Hepatic stellate cell (primary cell): ENCODE measurements at regions not wholly inside any gene's neighbourhood (a gene's known extent, or its start where the extent isn't known, plus 50 kb on each side); places are given as distances from the start of the nearest gene placed in this dataset.

ENCODE experiments used
- DNase-seq: peaks from one replicate; pipeline ENCODE4 v3.0.0; 2011; ENCODE audit warnings: low spot score

DNA sequence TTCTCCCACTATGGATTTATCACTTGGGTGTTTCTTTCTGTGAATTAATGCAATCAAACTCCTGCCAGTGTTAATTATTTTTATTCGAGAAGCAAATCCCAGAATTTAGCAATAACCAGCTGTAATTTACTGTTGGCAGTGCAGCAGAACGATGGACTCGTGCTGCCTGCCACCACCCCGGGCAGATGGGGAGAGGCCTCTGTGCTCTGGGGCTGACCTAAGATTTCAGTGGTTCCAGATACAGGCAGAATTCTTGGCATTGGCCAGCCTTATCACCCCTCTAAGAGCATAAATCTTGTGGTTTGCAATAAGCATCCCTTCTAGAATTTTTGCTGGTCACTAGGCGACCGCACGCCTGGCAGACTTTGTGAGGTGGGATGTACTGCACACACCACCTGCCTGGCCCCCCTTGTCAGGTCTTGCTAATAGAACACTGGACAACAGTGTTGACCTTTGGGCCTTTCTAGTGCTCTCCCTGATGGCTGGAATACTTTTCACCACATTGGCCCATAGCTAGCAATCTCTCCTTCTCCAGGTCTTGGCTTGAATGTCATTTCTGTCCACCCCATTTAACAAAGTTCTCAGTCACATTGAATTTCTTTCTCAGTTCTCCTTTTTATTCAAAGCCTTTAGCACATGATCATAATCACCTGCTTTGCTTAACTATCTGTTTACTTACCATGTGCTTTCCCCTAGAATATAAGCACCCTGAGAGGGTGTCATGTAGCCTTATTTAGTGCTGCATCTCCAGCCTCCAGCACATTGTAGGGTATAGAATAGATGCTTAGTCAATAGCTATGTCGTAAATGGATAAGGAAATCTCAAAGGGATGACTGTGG lies 122.1 kb upstream of the DYNLRB2 start:
- no peak for DNase-seq

- no peak for DNase-seq
Measured at GRCh38 chr16:80417706-80418271, 123.0 kb upstream of the DYNLRB2 start.

DNA sequence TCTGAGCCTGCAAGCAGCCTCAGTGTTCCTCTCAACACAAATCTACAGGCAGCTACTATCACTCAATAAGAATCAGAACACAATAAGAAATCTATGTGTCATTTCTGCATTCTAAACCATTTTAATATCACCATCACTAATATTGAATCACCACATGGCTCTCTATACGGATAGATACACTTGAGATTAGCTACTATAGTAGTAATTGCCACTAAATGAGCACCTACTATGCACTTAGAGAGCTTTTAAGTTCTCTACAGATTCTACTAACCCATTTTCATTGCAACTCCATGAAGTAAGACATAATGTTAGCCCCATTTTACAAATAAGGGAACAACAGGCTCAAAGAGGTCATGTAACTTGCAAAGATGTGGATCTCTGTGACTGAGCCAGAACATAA lies 132.8 kb upstream of the DYNLRB2 start:
- DNase-seq: no peak

GRCh38 chr16:80407265-80407987 lies 133.4 kb upstream of the DYNLRB2 start:
- DNase-seq: no peak

DNA sequence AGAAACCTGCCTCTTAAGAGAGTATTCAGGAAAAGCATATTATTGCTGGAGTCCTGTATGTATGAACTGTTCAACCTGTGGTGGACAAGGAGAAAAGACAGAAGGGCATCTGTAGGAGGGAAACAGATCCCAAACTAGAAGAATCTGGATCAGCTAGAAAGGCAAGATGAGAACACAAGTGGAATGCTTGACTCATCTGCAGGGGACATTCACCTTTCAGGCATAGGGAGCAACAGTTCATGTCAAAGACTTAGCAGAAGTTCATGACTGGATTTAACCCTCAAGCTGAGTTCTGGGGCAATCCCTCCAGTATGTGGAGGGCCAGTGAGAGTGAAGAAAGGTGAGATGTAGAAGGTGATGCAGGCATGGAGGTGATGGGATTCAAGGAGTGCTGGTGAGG lies 135.9 kb upstream of the DYNLRB2 start:
- DNase-seq: no peak

DNA sequence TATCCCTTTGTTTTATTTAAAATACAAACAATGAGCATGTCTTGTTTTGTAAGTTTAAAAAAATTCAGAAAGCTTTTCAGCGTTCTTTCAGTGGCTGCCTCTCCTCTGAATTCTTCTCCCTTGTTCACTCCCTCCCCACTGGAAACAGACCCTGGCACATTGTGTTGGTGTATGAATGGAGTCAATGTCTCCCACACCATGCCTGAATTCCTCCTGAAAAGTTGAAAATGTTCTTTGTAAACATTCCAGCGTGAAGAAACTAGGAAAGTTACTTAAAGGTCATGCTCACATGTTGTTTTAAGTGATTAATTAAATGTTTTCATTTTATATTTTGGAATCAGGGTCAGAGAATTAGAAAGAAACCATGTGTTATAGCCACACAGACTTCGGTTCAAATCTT lies 136.9 kb upstream of the DYNLRB2 start:
- no peak for DNase-seq

GRCh38 chr16:80390871-80391489 lies 149.8 kb upstream of the DYNLRB2 start:
- no peak for DNase-seq

DNA sequence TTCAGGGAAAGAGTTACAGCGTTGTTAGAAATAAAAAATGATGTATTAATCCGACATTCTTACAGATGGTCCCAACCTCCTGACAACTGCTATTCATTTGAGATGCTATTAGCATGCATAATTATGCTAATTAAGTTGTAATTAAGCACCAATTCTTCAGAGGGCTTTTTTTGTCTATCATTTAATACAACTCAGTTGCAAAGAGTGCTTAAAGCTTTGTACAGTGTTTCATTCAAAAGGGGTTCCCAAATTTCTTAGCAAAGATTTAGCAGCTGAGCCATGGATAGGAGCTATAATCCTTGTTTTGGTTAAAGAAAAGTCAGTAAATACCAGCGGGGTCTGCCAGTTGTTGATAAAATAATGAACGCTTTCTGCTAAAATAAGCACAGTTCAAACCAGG lies 150.7 kb upstream of the DYNLRB2 start:
- no peak for DNase-seq

GRCh38 chr16:80389338-80389737 lies 151.5 kb upstream of the DYNLRB2 start:
- no peak for DNase-seq

GRCh38 chr16:80387318-80387921 lies 153.4 kb upstream of the DYNLRB2 start:
- no peak for DNase-seq

GRCh38 chr16:80384862-80385261 lies 155.9 kb upstream of the DYNLRB2 start:
- DNase-seq: no peak

DNA sequence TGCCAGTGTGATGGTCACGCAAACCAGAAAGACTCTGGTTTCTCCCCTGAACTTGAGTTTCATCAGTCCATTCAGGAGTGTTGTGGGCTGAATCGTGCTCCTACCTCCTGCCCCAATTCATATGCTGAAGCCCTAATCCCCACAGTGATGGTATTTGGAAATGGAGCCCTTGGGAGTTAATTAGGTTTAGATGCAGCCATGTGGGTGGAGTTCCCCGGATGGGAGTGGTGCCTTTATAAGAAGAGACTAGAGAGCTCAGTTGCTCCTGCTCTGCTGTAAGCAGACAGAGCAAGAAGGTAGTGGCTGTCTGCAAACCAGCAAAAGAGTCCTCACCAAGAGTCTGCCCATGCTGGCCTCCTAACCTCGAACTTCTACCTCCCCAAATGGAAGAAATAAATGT lies 160.3 kb upstream of the DYNLRB2 start:
- DNase-seq: no peak

GRCh38 chr16:80377096-80377956 lies 163.5 kb upstream of the DYNLRB2 start:
- DNase-seq: no peak

DNA sequence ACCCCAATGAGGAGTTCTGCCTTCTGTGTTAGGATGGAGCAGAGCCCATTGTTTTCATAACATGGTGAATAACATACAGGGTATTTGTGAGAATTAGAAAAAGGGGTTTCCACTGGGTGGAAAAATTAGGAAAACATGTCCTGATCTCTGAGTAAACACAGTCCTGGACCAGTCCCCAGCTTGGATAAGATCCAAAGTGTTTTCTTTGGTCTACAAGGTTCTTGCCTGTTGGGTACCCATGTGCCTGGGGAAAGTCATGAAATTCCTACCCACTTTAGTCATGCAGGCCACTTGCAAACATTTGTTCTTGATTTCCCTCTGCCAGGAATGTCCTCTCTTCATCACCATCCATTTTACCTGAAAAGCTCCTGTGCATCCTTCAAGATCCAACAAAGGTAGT lies 164.8 kb upstream of the DYNLRB2 start:
- DNase-seq: no peak

DNA sequence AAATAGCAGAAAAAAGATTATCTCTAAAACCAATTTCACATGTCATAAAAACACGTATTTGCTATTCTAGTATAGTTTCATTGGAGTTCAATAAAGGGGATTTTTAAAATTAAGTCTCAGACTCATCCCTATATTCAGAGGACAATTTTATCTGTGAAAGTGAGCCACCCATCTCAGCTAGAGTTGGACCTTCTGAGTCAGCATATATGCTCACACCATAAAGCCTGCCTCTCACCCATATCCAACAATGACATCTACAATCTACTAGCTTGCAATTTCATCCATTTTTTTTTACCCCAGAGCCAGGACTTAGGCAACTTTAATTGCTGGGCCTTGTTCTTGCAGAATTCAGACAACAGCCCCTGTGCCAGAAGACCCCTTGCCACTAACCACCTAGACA lies 165.3 kb upstream of the DYNLRB2 start:
- no peak for DNase-seq

DNA sequence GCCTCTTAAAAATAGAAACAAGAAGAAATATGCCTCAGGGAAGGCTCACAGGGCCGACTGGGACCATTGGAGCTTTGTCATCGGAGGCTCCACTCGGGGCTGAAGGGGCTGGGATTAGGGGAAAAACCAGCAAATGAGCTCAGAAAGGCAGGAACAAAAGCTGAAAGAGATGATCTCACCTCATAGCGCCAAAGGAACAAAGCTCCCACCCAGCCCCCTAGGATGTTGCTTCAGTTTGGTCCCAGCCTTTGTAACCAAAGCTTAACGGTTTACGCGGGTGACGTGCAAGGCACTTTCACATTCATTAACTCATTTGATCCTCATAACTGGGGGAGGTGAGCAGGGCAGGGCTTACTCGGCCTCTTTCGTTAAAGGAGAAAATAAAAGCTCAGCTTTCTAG lies 168.5 kb upstream of the DYNLRB2 start:
- DNase-seq: no peak

DNA sequence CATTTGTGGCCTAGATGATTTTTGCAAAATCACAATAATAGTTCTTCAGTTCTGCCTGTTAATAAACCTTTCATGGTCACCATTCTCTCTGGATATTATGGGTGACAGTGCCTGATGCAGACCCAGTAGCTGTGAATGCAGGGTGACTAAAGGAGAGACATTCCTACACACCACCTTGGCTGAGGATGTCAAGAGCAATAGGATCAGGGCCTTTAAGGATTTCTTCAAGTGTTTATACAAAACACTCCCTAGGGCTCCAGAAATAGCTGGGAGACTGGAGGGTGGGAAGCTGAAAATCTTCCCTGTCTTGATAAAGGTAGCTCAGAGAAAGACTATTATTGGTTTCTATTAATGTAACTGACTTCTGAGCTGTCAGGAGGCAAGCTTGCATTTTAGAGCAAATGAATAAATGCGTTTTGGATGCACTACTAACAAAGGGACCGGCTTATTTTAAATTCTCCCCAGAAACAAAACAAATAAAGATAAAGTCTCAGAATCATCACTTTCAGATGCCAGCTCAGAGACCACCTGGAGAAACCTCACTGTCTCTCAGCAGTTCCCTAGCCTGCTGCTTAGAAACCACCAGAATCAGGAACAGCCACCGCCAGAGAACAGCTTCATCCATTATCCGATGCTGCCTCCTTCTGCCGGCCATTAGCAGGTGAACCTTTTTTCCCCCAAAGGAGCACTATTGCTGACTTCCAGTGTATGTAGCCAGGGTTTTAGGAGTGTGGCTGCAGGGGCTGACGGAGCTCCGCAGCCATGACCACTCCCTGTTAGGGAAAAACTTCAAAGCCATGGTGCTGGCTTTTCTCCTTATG lies 171.4 kb upstream of the DYNLRB2 start:
- DNase-seq: peak; percentile 39

GRCh38 chr16:80367037-80367658 lies 173.6 kb upstream of the DYNLRB2 start:
- DNase-seq: no peak

GRCh38 chr16:80366023-80366422 lies 174.8 kb upstream of the DYNLRB2 start:
- no peak for DNase-seq

DNA sequence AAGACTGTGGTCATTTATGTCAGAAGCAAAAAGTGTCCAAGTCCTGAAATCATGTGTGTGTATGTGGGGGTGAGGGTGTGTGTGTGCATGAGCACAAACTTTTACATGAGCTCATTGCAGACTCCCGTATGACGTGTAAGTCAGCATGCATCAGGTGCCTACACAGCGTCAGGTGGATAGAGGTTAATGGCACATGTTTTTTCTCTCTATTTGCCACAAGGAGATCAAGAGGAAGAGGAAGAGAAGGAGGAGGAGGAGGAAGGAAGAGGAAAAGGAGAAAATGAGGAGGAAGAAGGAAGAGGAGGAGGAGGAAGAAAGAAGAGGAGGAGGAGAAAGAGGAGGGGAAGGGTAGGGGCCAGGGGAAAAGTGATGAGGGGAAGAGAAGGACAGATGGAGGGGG lies 178.0 kb upstream of the DYNLRB2 start:
- no peak for DNase-seq
